Superior temporal gyrus (tissue), 1 donor: ENCODE measurements at regions not wholly inside any gene's neighbourhood (a gene's known extent, or its start where the extent isn't known, plus 50 kb on each side); places are given as distances from the start of the nearest gene placed in this dataset.

ENCODE experiments used
- DNase-seq: peaks from one replicate; pipeline ENCODE4 v3.0.0-alpha.2; 2016; ENCODE audit errors: extremely low spot score

GRCh38 chr7:49255054-49255453, 330.7 kb downstream of the CDC14C start:
- no peak for DNase-seq

GRCh38 chr7:49260538-49260937, 336.2 kb downstream of the CDC14C start:
- DNase-seq: no peak

- no peak for DNase-seq
These were observed 337.6 kb downstream of the CDC14C start for GRCh38 chr7:49261928-49262327.

GRCh38 chr7:49264530-49264929, 340.2 kb downstream of the CDC14C start:
- no peak for DNase-seq

DNA sequence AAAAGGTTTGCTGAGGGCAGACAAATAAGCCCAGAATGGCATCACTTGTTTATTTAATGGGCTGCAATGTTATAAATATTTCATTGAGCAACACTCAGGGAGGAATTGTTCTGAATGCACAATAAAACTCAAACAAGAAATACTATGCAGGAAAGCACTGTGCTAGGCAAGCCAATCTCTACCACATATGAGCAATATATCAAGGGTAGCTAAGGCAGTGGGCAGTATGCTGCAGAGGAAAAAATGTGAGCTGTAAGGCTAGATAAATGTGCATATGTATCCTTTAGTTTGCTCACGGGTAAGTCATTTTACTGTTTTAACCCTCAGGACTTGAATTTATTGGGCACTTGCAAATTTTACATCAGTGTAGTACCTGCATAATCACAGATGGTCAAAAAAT, 349.6 kb downstream of the CDC14C start:
- DNase-seq: no peak

DNA sequence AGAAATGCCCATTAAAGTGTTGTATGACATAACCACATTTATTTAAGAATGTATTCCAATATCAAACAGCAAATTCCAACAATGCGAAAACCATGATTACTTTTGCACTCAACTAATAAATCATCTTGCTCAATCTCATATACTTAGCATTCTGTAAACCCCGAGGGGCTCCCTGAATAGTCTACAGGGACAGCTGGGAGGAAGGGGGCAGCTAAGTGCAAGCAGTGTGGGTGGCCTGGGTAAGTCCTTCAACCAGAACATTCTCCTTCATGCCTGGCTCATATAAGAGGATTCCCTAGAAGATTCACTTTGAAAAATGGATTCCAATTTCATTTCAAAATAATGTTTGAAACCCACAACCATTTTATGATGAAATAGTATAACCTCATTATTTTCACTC, 355.5 kb downstream of the CDC14C start:
- DNase-seq: no peak

GRCh38 chr7:49287653-49288052, 363.3 kb downstream of the CDC14C start:
- DNase-seq: no peak

- no peak for DNase-seq
These were observed 370.3 kb downstream of the CDC14C start for GRCh38 chr7:49294611-49295010.

DNA sequence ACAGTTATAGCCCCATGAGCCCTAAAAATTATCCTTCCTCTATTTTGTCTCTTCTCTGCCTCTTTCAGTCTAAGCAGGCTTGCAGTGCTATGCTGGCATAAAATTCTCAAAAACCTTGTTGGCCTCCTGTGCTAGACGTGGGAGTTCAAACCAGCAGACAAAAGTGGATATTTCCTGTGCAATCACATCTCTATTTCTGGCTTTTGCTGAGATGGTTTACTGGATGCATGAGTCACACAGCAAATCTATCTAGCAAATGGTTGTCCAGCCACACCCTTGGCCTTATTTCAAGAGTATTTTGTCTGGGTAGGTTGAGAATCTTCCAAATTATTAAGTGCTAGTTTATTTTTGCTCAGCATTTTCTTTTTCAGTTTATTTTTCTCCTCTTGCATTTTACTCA, 370.8 kb downstream of the CDC14C start:
- DNase-seq: peak; percentile 51

- DNase-seq: no peak
These were observed 373.6 kb downstream of the CDC14C start for GRCh38 chr7:49297958-49298357.

- no peak for DNase-seq
These were observed 384.4 kb downstream of the CDC14C start for GRCh38 chr7:49308787-49309186.

DNA sequence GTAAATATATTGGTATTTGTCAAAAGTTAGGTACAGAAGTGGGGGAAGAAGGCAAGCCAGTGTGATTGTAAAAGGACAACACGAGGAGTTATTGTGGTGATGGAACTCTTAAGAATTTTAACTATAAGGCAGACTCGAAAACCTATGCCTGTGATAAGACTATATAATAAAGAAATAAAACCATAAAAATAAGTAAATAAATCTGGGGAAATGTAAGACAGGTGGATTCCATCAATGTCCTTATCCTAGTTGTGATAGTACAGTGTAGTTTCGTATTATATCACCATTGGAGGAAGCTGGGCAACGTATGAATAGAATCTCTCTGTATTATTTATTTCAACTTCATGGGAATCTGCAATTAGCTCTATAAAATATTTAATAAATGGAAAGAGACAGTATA, 395.7 kb downstream of the CDC14C start:
- no peak for DNase-seq

DNA sequence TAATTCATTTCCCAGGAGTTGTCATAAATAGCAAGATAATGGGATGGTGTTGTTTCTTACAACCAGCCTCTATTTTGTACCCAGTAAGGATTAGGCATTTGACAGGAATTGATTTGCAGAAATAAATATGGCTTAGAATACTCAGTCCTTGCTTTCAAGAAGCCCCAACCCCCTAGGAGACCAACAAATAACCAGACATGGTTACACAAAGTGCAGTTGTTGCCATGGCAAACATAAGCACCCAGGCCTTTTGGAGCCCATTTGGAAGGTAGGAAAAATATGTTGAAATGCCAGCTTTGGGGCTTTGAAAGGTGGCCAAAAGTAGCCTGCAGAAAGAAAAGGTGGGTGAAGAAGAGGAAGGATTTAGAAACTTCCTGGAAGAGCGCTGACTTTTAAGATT, 397.5 kb downstream of the CDC14C start:
- DNase-seq: no peak

DNA sequence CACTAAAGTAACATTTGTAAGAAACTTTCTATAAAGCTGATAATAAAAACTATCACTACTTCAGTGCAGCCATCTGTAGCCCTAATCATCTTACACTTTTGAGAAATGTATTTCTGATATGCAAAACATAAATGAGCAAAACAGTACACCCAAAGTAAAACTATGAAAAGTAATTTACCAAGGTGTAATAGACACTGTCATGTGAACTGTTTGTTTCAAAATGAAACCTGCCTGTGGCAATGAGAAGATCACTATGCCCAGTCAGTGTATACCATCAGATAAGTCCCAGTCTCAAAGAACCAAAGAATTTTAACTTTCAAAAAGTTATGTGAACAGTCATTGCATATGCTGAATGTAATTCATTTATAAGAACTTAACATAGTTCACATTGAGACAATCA, 398.1 kb downstream of the CDC14C start:
- DNase-seq: no peak

GRCh38 chr7:49324040-49324439, 399.7 kb downstream of the CDC14C start:
- no peak for DNase-seq

GRCh38 chr7:49324707-49325106, 400.4 kb downstream of the CDC14C start:
- DNase-seq: no peak

DNA sequence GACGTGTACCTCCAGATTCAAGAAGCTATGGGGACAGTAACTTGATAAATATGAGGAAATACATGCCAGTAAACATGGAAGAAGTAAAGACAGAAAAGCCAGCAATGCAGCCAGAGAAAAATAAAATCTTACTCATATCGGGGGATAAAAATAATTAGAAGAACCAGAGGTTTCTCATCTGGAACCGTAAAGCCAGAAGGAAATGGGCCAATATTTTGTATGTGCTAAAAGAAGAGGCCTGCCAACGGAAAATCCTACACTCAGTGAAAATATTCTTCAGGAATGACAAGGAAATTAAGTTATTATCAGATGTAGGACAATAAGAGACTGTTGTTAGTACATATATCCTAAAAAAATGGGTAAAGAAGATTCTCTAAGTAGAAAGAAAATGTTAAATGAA, 401.2 kb downstream of the CDC14C start:
- no peak for DNase-seq

DNA sequence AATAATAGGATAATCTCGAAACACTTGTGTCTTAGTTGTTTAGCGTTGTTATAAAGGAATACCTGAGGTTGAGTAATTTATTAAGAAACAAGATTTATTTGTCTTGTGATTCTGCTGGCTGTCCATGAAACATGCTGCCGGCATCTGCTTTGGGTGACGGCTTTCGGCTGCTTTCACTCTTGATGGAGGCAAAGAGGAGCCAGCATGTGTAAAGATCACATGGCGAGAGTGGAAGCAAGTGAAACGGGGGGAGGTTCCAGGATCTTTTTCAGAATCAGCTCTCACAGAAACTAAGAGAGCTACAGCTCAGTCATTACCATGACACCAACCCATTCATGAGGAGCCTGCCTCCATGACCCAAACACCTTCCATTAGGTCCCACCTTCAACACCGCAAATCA, 402.8 kb downstream of the CDC14C start:
- DNase-seq: no peak

- DNase-seq: no peak
These were observed 409.0 kb downstream of the CDC14C start for GRCh38 chr7:49333180-49333881.

GRCh38 chr7:49341849-49342248, 417.5 kb downstream of the CDC14C start:
- no peak for DNase-seq

DNA sequence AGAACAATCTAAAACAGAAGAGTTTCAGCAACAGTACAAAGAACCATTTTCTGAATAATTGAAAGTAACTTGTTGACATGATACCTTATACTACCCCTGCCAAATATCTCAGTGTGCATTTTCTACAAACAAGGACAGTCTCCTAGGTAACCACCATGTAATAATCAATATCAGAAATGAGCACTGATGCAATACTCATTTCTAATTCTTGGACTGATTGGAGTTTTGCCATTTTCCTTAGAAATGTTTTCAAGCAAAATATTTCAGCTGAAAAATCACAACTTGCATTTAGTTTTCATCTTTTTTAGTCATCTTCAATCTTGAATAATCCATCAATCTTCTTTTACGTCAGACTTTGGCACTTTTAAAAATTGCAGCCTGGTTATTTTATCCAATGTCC, 420.2 kb downstream of the CDC14C start:
- DNase-seq: no peak

GRCh38 chr7:49346195-49346899, 422.0 kb downstream of the CDC14C start:
- peak; percentile 37 for DNase-seq

DNA sequence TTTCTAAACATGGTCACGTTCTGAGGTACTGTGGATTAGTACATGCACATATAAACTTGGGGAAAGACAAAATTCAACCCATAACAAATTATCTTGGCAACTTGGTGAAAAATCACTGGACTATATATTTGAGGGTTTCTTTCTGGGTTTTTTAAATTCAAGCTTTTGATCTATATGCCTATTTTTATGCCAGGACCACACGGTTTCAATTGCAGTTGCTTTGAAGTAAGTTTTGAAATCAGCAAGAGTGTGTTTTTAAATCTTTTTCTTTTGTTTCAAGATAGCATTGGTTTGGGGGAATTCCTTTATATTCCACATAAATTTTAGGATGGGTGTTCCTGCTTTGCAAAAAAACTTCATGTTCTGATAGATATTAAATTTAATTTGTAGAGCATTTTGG, 406.4 kb upstream of the VWC2 start:
- DNase-seq: no peak

- no peak for DNase-seq
These were observed 401.7 kb upstream of the VWC2 start for GRCh38 chr7:49371771-49372170.
